Prostate gland (tissue), 1 donor: ENCODE measurements at regions not wholly inside any gene's neighbourhood (a gene's known extent, or its start where the extent isn't known, plus 50 kb on each side); places are given as distances from the start of the nearest gene placed in this dataset.

Source experiments
- POLR2A ChIP-seq: fragments of 450-650 bp; IDR thresholded peaks from one replicate; pipeline ENCODE4 v1.6.1; 2016; ENCODE audit warnings: antibody characterized with exemption, mild to moderate bottlenecking
- POLR2AphosphoS5 ChIP-seq: sonication (generic); formaldehyde crosslinking; IDR thresholded peaks from one replicate; pipeline ENCODE4 v1.6.1; 2017; ENCODE audit warnings: antibody characterized with exemption

DNA sequence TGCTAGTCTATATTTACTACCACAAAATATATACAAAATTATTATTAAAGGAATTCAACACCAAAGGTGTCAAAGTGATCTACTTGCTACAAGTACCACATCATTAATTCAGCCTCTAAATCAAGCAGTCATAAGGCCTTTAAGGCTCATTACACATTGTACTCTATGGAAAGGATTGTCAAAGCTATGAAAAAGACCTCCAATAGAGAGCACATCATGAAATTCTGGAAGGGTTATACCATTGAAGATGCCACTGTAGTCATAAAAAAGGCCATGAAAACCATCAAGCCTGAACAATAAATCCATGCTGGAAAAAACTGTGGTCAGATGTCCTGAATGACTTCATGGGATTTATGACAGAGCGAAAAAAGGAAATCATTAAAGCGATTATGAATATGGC, 708.0 kb upstream of the FAM174A start:
- no peak for TF ChIP-seq POLR2AphosphoS5
- TF ChIP-seq POLR2A: no peak
